Smooth muscle cell (in vitro differentiated cells): ENCODE measurements at regions not wholly inside any gene's neighbourhood (a gene's known extent, or its start where the extent isn't known, plus 50 kb on each side); places are given as distances from the start of the nearest gene placed in this dataset.

ENCODE experiments used
- DNase-seq: peaks from one replicate; lab custom pipeline; 2025; ENCODE audit not compliant: unreplicated experiment; lab: John Stamatoyannopoulos, UW
- H2AFZ ChIP-seq: fragments of 200-600 bp; sonication (generic); 2 replicates; pipeline ENCODE4 v1.6.0; 2016; ENCODE audit warnings: antibody characterized with exemption, low read depth, mild to moderate bottlenecking
- H3F3A ChIP-seq: fragments of 200-600 bp; sonication (generic); 2 replicates; pipeline ENCODE4 v1.6.0; 2017; ENCODE audit warnings: antibody characterized with exemption, low read depth
- H3K27ac ChIP-seq: fragments of 200-600 bp; sonication (generic); 2 replicates; pipeline ENCODE4 v1.5.1; 2016; ENCODE audit warnings: low read depth, mild to moderate bottlenecking
- H3K27me3 ChIP-seq: fragments of 200-600 bp; sonication (generic); 2 replicates; pipeline ENCODE4 v1.6.1; 2016; ENCODE audit warnings: low read depth, mild to moderate bottlenecking
- H3K36me3 ChIP-seq: fragments of 200-600 bp; sonication (generic); 2 replicates; pipeline ENCODE4 v1.5.1; 2016; ENCODE audit warnings: low read depth
- H3K4me1 ChIP-seq: fragments of 200-600 bp; sonication (generic); 2 replicates; pipeline ENCODE4 v1.5.1; 2016; ENCODE audit warnings: low read depth
- H3K4me2 ChIP-seq: fragments of 200-600 bp; sonication (generic); 2 replicates; pipeline ENCODE4 v1.6.0; 2016; ENCODE audit warnings: mild to moderate bottlenecking
- H3K4me3 ChIP-seq: fragments of 200-600 bp; sonication (generic); 2 replicates; pipeline ENCODE4 v1.5.1; 2016; ENCODE audit warnings: mild to moderate bottlenecking
- H3K79me2 ChIP-seq: fragments of 200-600 bp; sonication (generic); 2 replicates; pipeline ENCODE4 v1.6.0; 2016; ENCODE audit warnings: low read depth, mild to moderate bottlenecking
- H3K9ac ChIP-seq: fragments of 200-600 bp; sonication (generic); 2 replicates; pipeline ENCODE4 v1.6.0; 2016; ENCODE audit warnings: low read depth
- H3K9me3 ChIP-seq: fragments of 200-600 bp; sonication (generic); replicated peaks from 2 replicates; pipeline ENCODE4 v1.5.1; 2016; ENCODE audit warnings: low read depth
- H4K20me1 ChIP-seq: fragments of 200-600 bp; sonication (generic); 2 replicates; pipeline ENCODE4 v1.6.0; 2016; ENCODE audit warnings: low read depth
- CTCF ChIP-seq: fragments of 200-600 bp; sonication (generic); IDR thresholded peaks from 2 replicates; pipeline ENCODE4 v1.5.1; 2017; ENCODE audit warnings: borderline replicate concordance, mild to moderate bottlenecking, antibody characterized with exemption; ENCODE audit not compliant: insufficient read depth, poor library complexity, severe bottlenecking
- WGBS: methylation state at CpG from one replicate; pipeline ENCODE4 v1.1.7; 2016; ENCODE audit warnings: low lambda C conversion rate; 5-methylcytosine and 5-hydroxymethylcytosine counted together

GRCh38 chr9:12272471-12273120, 420.6 kb upstream of the TYRP1 start:
- Histone ChIP-seq H4K20me1 (no peaks in the 10 kb centered on the region), H3K27ac (no peak overlapping the region), H3K9ac (no peak overlapping the region), H3K79me2 (no peaks in the 10 kb centered on the region), H2AFZ (peak overlapping the region; percentile 23), H3F3A (no peaks in the 10 kb centered on the region), H3K4me2 (no peak overlapping the region), H3K4me3 (no peak overlapping the region), H3K27me3 (no peaks in the 10 kb centered on the region), H3K9me3 (no peaks in the 10 kb centered on the region), H3K36me3 (no peaks in the 10 kb centered on the region), H3K4me1 (no peaks in the 10 kb centered on the region)
- WGBS = 83% methylated on average over 2 of the region's 2 CpGs
- no peak for TF ChIP-seq CTCF
- DNase-seq = no peak

- H3K36me3 ChIP-seq = no peaks in the 10 kb centered on the region
- H3K9ac ChIP-seq = no peak overlapping the region
- no peaks in the 10 kb centered on the region for H4K20me1 ChIP-seq
- no peak overlapping the region for H3K4me3 ChIP-seq
- no peak overlapping the region for H3K4me2 ChIP-seq
- no peaks in the 10 kb centered on the region for H3K4me1 ChIP-seq
- no peaks in the 10 kb centered on the region for H3F3A ChIP-seq
- WGBS = 57% methylated on average over 2 of the region's 2 CpGs
- DNase-seq = no peak
- H3K9me3 ChIP-seq = no peaks in the 10 kb centered on the region
- TF ChIP-seq CTCF = no peak
- no peaks in the 10 kb centered on the region for H3K79me2 ChIP-seq
- H2AFZ ChIP-seq = no peak overlapping the region
- H3K27ac ChIP-seq = no peak overlapping the region
- H3K27me3 ChIP-seq = no peaks in the 10 kb centered on the region
Measured at GRCh38 chr9:12274577-12274976, 418.6 kb upstream of the TYRP1 start.

- Histone ChIP-seq H3K4me3 (no peak overlapping the region), H2AFZ (no peak overlapping the region), H4K20me1 (no peaks in the 10 kb centered on the region), H3F3A (no peaks in the 10 kb centered on the region), H3K27ac (no peak overlapping the region), H3K4me2 (no peak overlapping the region), H3K79me2 (no peaks in the 10 kb centered on the region), H3K27me3 (no peaks in the 10 kb centered on the region), H3K9ac (no peak overlapping the region), H3K9me3 (no peaks in the 10 kb centered on the region), H3K4me1 (no peaks in the 10 kb centered on the region), H3K36me3 (no peaks in the 10 kb centered on the region)
- no peak for TF ChIP-seq CTCF
- no peak for DNase-seq
- 79% methylated on average over 1 of the region's 1 CpG for WGBS
Measured at GRCh38 chr9:12276505-12276904, 416.7 kb upstream of the TYRP1 start.

GRCh38 chr9:12289711-12290110, 403.5 kb upstream of the TYRP1 start:
- no peak overlapping the region for H3K4me2 ChIP-seq
- H3K27ac ChIP-seq = no peak overlapping the region
- H4K20me1 ChIP-seq = no peaks in the 10 kb centered on the region
- no peaks in the 10 kb centered on the region for H3F3A ChIP-seq
- no peaks in the 10 kb centered on the region for H3K36me3 ChIP-seq
- no peak for DNase-seq
- no peaks in the 10 kb centered on the region for H3K9me3 ChIP-seq
- no peaks in the 10 kb centered on the region for H3K27me3 ChIP-seq
- TF ChIP-seq CTCF = no peak
- H3K4me1 ChIP-seq = no peaks in the 10 kb centered on the region
- no peak overlapping the region for H3K9ac ChIP-seq
- H3K4me3 ChIP-seq = no peak overlapping the region
- H3K79me2 ChIP-seq = no peaks in the 10 kb centered on the region
- no peak overlapping the region for H2AFZ ChIP-seq
